Vagina (tissue), 2 donors: ENCODE measurements at regions not wholly inside any gene's neighbourhood (a gene's known extent, or its start where the extent isn't known, plus 50 kb on each side); places are given as distances from the start of the nearest gene placed in this dataset.
"Not testable (repeated sequence)": the region's sequence is repeated elsewhere in the genome, so short reads cannot be mapped to it uniquely, and the experiment has no call there.

Experiments
- DNase-seq, 2 donors: peaks; one replicate each; pipeline ENCODE4 v3.0.0-alpha.2; 2017; ENCODE audit errors: extremely low spot score in 2 of 2
- H3K27ac ChIP-seq: fragments of 200-600 bp; sonication (generic); one replicate; pipeline ENCODE4 v1.5.1; 2019
- H3K27me3 ChIP-seq: fragments of 200-600 bp; sonication (generic); one replicate; pipeline ENCODE4 v1.5.1; 2019
- H3K36me3 ChIP-seq, 2 donors: fragments of 200-600 bp; sonication (generic); one replicate each; pipeline ENCODE4 v1.5.1; 2017 to 2019
- H3K4me1 ChIP-seq: fragments of 200-600 bp; sonication (generic); one replicate; pipeline ENCODE4 v1.5.1; 2019
- H3K4me3 ChIP-seq, 2 donors: fragments of 200-600 bp; sonication (generic); 1 replicate in 1 of 2; 2 replicates in 1 of 2; pipeline ENCODE4 v1.5.1; 2016 to 2019
- H3K9me3 ChIP-seq: fragments of 200-600 bp; sonication (generic); one replicate; pipeline ENCODE4 v1.5.1; 2019
- intact Hi-C: fragments of 100-400 bp; cut with DNase I; formaldehyde crosslinking; loops from one replicate; pipeline ENCODE4 v1.15.1; 2023

GRCh38 chr1:120941066-120941465 is 51.5 kb downstream of the PPIAL4A start:
- H3K27ac ChIP-seq, H3K4me3 ChIP-seq, H3K4me1 ChIP-seq, H3K9me3 ChIP-seq, DNase-seq, intact Hi-C loops, H3K27me3 ChIP-seq, H3K36me3 ChIP-seq: not testable (repeated sequence)

GRCh38 chr1:120941836-120942217 is 52.3 kb downstream of the PPIAL4A start:
- DNase-seq, intact Hi-C loops, H3K36me3 ChIP-seq, H3K9me3 ChIP-seq, H3K27me3 ChIP-seq, H3K4me1 ChIP-seq: not testable (repeated sequence)
- Histone ChIP-seq H3K4me3 (peak overlapping the region; percentile 43 to 46), H3K27ac (peak overlapping the region; percentile 74)

- H3K4me1 ChIP-seq, H3K27me3 ChIP-seq, H3K9me3 ChIP-seq, DNase-seq, intact Hi-C loops, H3K36me3 ChIP-seq: not testable (repeated sequence)
- Histone ChIP-seq H3K4me3 (peak overlapping the region; percentile 43 to 46), H3K27ac (peak overlapping the region; percentile 74)
Observed at GRCh38 chr1:120942218-120942944, 52.8 kb downstream of the PPIAL4A start.

- H3K27ac ChIP-seq, DNase-seq, H3K9me3 ChIP-seq, H3K4me3 ChIP-seq, H3K36me3 ChIP-seq, intact Hi-C loops, H3K27me3 ChIP-seq, H3K4me1 ChIP-seq: not testable (repeated sequence)
Observed at GRCh38 chr1:120942945-120943319, 53.4 kb downstream of the PPIAL4A start.

- H3K4me3 ChIP-seq, intact Hi-C loops, H3K4me1 ChIP-seq, H3K36me3 ChIP-seq, H3K27ac ChIP-seq, DNase-seq, H3K27me3 ChIP-seq, H3K9me3 ChIP-seq: not testable (repeated sequence)
Observed at GRCh38 chr1:120944691-120945090, 55.1 kb downstream of the PPIAL4A start.

GRCh38 chr1:120945122-120945521 is 55.6 kb downstream of the PPIAL4A start:
- intact Hi-C loops, H3K4me1 ChIP-seq, H3K27ac ChIP-seq, H3K36me3 ChIP-seq, DNase-seq, H3K4me3 ChIP-seq, H3K9me3 ChIP-seq, H3K27me3 ChIP-seq: not testable (repeated sequence)

- H3K36me3 ChIP-seq, H3K9me3 ChIP-seq, H3K27ac ChIP-seq, intact Hi-C loops, H3K27me3 ChIP-seq, DNase-seq, H3K4me1 ChIP-seq, H3K4me3 ChIP-seq: not testable (repeated sequence)
Observed at GRCh38 chr1:120947114-120947513, 57.5 kb downstream of the PPIAL4A start.

GRCh38 chr1:120949724-120950123 is 60.2 kb downstream of the PPIAL4A start:
- H3K36me3 ChIP-seq, DNase-seq, H3K27ac ChIP-seq, H3K4me3 ChIP-seq, H3K27me3 ChIP-seq, H3K4me1 ChIP-seq, H3K9me3 ChIP-seq, intact Hi-C loops: not testable (repeated sequence)

GRCh38 chr1:120950633-120951032 is 61.1 kb downstream of the PPIAL4A start:
- H3K4me1 ChIP-seq, H3K9me3 ChIP-seq, intact Hi-C loops, DNase-seq, H3K36me3 ChIP-seq, H3K27me3 ChIP-seq, H3K27ac ChIP-seq, H3K4me3 ChIP-seq: not testable (repeated sequence)

- DNase-seq, H3K27ac ChIP-seq, H3K27me3 ChIP-seq, H3K4me3 ChIP-seq, H3K4me1 ChIP-seq, H3K9me3 ChIP-seq, H3K36me3 ChIP-seq, intact Hi-C loops: not testable (repeated sequence)
Observed at GRCh38 chr1:120951100-120951499, 61.5 kb downstream of the PPIAL4A start.

- H3K27ac ChIP-seq, intact Hi-C loops, H3K4me1 ChIP-seq, H3K4me3 ChIP-seq, H3K9me3 ChIP-seq, H3K36me3 ChIP-seq, H3K27me3 ChIP-seq, DNase-seq: not testable (repeated sequence)
Observed at GRCh38 chr1:120952207-120952870, 62.8 kb downstream of the PPIAL4A start.

- H3K27ac ChIP-seq, intact Hi-C loops, H3K9me3 ChIP-seq, H3K36me3 ChIP-seq, H3K4me1 ChIP-seq, DNase-seq, H3K4me3 ChIP-seq, H3K27me3 ChIP-seq: not testable (repeated sequence)
Observed at GRCh38 chr1:120952871-120953265, 63.3 kb downstream of the PPIAL4A start.
